ENCODE measurements at regions not wholly inside any gene's neighbourhood (a gene's known extent, or its start where the extent isn't known, plus 50 kb on each side); places are given as distances from the start of the nearest gene placed in this dataset.
"Not testable (repeated sequence)": the region's sequence is repeated elsewhere in the genome, so short reads cannot be mapped to it uniquely, and the experiment has no call there.

DNA sequence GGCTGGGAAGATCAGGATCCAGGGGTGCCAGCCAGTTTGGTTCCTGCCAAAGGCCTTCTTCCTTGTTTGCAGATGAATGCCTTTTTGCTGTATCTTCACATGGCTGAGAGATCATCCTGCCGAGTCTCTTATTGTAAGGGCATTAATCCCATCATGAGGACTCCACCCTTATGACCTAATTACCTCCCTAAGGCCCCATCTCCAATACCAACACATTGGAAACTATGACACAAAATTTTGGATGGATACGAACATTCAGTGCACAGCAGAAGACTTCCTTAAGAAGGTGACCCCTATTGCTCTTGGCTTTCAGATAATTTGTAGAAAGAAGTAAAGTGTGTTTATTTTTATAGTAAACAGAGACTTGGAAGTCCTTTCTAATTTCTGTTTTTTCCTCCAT, 1164.7 kb upstream of the CDH8 start:
- FAIRE-seq (no peak), DNase-seq (ENCODE audit: low spot score) (no peak)

DNA sequence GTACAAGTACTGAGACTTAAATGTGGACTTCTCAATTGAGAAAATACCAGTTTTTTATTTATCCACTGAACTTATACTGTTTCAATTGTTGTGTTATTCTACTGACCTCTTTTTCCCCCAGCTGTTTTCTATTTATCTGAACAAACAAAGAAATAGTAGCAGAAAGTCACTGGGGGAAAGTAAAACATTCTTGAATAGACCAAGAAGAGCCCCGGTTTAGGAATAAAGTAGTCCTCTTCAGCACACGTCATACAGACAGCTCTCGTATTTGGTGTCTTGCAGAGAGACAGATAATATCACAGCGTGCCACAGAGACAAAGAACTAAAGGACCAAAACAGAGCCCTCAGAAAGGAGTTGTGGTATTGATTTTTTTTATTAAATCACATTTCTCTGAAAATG, 1159.1 kb upstream of the CDH8 start:
- FAIRE-seq (no peak), DNase-seq (ENCODE audit: low spot score) (no peak)

DNA sequence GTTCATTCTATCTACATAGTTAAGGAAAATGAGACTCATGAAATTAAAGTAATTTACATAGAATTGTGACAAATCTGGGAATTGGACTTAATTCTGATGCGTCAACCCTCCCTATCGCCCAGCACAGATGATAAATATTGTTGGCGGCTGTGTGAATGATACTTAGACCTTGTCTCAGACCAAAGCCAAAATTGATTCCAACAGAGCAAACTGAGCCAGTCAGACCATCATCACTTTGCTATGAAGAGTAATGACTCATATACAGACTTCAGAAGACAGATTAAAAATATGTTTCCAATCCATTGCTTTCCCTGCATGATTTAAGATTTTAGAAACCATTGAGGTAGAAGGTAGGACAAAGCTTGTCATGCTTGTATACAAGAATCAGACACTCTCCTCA, 1156.7 kb upstream of the CDH8 start:
- DNase-seq (ENCODE audit: low spot score) (no peak), FAIRE-seq (no peak)

DNA sequence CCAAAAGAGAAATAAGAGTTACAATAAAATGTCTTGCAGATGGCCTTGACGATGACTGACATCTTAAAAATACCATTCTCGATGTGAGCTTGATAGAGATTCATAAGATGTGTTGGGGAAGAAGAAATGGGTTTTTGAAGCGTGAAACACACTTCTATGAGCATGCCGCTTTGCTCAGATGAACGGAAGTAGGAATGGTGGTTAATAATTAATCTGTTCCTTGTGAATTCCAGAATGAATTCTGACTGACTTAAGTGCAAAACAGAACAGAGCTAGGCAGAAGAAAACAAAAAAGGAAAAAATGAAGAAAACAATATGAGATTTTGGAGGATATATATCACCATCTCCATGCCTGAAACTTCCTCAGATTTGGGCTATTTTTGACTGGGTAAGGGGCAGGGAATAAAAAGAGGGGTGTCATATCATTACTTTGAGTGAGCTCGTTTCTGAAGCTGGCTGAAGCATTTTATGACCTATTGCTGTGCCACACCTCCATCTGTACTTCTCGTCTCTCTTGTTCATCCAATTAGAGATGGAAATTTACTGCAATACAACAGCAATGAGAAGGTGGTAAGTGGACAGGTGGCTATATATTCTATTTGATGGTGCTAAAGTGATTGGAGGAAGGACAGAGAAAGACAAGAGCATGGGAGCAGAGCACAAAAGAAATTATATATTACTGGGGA, 1152.0 kb upstream of the CDH8 start:
- DNase-seq (ENCODE audit: low spot score) (peak; percentile 14), FAIRE-seq (no peak)

DNA sequence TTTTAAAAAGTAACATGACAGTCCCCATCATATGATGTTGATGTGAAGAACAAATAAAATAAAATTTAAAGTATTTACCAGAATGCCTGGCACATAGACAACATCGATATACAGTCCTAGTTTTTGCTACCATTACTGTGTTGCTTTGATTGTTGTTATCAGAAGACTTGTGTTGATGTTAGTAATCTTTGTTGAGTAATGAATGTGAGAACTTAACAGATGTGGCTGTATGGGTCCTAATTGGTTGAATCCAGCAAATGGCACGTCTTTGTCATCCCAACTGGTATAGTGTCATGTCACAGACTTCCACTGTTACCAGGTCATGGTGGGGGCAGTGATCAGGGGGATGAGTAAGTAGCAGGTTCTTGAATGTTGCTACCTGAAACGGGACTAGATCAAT, 1151.4 kb upstream of the CDH8 start:
- FAIRE-seq (no peak), DNase-seq (ENCODE audit: low spot score) (no peak)

DNA sequence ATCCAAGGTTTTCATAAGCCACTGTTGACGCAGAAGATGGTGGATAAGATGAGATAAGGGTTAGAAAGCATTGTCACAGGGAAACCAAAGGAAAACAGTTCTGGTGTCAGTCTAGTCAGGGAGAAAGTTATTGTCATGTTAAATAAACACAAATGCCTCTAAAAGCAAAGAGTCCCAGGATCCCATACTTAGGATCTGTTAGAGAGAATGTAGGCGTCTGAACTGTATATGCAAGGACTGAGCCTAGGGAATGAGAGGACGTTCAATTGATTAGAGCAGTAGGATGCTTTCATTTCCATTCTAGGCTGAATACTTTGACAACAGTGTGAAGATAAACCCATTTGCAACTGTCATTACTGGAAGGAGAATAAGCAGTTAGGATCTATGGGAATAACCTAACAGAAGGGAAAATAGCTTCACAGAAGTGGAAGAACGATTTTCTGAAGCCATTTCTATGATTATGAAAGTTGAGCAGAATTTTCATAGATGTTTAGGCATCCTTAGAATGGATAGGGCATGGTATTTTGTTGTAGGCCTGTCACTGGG, 1149.1 kb upstream of the CDH8 start:
- DNase-seq (ENCODE audit: low spot score): no peak
- FAIRE-seq: no peak

DNA sequence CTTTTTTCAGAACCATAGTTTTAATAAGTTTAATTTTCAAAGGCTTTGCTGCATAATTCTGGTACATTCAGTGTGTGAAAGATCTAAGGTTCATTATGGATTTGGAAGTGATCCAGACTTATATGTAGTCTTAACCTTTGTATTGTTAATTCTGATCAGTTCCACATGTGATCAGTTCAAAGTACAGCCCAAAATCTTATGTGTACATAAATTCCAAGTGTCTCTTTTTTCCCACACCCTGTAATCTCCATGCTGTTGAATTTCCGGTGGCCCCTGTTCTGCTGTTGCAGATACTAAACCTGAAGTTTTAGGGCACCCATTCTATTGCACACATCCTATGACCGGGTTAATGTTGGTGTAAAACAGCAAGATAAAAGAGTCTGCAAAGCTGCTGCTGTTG, 1147.5 kb upstream of the CDH8 start:
- DNase-seq (ENCODE audit: low spot score) (no peak), FAIRE-seq (no peak)

DNA sequence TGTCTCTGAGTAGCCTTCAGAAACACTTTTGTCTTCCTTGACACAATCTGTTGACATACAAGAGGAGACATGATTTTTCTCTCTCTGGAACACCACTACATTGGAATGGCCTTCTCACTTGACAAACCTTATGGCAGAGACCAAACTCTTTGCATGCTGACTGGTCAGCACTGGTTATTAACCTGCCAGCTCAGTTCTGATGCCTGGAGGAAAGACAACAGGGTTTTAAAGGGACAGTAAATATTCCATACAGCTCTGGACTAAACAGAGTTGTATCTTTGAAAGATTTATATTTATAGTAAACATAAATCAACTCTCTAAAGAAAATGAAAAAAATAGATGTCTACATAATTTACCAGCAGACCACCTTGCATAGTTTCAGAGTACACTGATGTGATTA, 1139.1 kb upstream of the CDH8 start:
- no peak for DNase-seq (ENCODE audit: low spot score)
- FAIRE-seq: no peak

DNA sequence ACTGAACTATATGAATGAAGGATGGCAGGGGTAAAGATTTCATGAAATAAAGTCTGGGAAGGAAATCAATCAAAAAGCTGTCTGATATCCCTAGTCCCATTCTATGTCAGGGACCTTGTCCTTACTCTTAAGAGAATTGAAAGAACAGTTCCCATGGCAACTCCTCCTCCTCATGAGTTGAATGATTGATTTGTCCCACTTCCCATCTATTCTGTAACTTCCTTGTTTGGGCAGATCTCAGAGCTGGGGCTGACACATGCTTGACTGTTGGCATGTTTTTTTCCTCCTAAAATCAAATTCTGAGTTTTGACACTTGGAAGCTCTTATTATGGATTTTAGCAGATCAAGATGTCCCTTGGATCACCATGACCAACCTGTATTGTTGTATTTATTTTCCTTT, 1138.6 kb upstream of the CDH8 start:
- no peak for DNase-seq (ENCODE audit: low spot score)
- FAIRE-seq: no peak

DNA sequence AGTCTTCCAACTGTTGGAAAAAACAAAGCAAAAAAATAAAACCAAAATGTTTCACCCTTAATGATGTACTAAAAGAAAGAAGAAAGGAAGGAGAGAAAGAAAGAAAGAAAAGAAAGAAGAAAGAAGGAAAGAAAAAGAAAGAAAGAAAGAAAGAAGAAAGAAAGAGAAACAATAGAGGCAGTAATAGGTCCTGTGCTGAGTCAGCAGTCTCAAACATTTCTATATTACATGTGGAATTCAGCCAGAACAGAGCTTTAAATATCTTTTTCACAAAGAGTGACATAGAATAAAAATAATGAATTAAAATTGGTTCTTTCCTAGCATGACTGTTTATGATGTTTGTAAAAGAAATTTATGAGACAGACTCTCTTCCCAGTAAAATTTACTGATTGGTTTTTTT, 1135.3 kb upstream of the CDH8 start:
- no peak for DNase-seq (ENCODE audit: low spot score)
- no peak for FAIRE-seq

DNA sequence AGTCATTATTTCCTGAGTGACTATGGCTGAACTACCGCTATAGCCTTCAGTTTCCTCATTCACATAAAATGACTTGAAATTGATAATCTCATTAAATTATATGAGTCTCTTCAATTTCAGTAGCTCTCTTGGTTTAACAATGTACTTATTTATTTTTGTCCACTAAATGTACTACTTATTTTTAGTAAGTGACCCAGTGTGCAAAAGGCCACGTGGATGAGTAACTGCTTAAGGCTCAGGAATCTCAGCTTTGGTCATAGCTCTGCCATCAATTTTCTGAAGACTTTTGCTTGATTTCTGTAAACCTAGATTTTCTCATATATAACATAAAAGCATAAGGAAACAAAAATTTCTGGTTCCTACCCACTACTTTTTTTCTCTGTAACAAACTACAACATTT, 1132.9 kb upstream of the CDH8 start:
- DNase-seq (ENCODE audit: low spot score) (no peak), FAIRE-seq (no peak)

DNA sequence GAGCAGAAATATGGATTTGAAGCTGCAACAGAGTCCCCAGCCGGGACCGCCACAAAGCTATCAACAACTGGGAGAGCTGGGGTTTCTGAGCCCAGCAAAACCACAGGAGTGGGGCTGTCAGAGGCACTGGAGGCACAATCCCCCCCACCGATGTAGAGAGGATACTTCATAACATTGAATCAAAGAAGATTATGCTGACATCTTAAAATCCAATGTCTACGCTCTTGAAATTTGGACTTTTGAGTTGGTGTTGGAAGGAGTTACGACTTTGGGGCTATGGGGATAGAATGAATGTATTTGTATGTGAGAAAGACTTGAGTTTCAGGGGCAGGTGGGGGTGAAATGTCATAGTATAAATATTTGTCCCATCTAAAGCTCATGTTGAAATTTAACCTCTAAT, 1121.6 kb upstream of the CDH8 start:
- FAIRE-seq: no peak
- DNase-seq (ENCODE audit: low spot score): no peak

DNA sequence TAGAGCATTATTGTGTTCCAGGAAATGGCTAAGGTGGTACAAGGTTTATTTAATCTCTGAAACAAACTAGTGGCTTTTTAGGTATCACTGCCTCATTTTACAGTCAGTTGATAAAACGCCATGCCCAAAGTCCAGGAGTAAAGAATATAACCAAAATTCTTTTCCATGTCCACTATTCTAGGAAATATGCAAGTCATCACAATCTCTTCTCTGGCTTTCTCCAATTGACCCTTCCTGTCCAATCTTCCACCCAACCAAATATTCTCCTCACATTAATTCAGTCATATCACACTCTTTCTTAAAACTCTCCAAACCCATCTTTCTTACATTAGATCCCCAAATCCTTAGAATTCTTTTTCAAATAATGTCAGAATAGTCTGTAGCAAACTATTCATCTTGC, 1110.0 kb upstream of the CDH8 start:
- FAIRE-seq: no peak

DNA sequence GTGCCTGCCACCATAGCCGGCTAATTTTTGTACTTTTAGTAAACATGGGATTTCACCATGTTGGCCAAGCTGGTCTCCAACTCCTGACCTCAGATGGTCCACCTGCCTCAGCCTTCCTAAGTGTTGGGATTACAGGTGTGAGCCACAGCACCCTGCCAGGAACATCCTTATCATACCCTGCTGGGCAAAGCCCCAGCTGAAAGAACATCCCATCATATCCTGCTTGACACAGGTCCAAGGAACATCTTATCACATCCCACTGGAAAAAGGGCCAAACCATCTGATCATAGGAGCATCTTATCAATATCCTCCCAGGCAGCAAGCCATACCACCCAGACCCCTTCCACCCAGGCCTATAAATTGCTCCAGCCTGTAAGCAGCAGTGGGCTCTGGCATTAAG, 1109.2 kb upstream of the CDH8 start:
- no peak for DNase-seq (ENCODE audit: low spot score)
- FAIRE-seq: no peak

More for the DNA sequence above, 1110.0 kb upstream of the CDH8 start:
- no peak for DNase-seq (ENCODE audit: low spot score)

DNA sequence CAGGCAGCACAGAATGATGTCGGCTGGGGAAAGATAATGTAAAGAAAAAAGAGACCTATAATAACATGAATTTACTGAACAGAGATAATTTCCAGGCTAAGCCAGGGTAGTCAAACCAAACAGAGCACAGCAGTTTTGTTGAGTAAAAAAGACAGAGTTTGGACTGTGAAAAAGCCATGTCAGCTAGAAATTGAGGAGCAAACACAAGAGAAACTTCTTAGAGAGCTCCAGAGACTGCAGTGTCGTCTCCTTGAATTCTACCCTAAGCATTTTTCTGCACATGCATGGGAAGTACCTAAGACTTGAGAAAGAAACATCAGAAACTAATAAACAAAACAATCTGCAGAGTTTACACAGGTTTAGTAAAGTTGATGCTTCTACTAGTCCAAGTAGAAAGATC, 1098.8 kb upstream of the CDH8 start:
- DNase-seq (ENCODE audit: low spot score): no peak
- no peak for FAIRE-seq

DNA sequence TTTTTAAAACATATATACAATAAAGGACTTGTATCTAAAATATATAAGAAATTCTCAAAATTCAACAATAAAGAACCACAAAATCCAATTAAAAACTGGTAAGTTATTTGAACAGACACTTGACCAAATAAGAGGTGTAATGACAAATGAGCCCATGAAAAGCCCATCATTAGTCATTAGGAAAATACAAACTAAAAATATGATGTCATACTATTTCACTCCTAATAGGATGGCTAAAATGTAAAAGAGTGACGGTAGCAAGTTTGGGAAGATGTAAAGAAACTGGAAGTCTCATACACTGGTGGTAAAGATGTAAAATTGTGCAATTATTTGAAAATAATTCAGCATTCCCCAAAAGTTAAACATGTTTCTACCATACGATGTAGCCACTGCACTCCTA, 1095.3 kb upstream of the CDH8 start:
- DNase-seq (ENCODE audit: low spot score) (no peak), FAIRE-seq (no peak)

DNA sequence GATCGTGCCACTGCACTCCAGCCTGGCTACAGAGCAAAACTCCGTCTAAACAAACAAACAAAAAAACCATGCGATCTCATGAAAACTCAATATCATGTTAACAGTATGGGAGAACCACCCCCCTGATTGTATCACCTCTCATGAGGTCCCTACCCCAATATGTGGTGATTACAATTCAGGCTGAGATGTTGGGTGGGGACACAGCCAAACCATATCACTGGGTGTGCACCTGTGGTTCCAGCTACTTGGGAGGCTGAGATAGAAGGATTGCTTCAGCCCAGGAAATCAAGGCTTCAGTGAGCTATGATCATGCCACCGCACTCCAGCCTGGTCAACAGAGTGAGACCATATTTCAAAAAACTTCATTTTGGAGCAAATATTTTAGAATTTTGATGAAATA, 1094.7 kb upstream of the CDH8 start:
- DNase-seq (ENCODE audit: low spot score): no peak
- no peak for FAIRE-seq

DNA sequence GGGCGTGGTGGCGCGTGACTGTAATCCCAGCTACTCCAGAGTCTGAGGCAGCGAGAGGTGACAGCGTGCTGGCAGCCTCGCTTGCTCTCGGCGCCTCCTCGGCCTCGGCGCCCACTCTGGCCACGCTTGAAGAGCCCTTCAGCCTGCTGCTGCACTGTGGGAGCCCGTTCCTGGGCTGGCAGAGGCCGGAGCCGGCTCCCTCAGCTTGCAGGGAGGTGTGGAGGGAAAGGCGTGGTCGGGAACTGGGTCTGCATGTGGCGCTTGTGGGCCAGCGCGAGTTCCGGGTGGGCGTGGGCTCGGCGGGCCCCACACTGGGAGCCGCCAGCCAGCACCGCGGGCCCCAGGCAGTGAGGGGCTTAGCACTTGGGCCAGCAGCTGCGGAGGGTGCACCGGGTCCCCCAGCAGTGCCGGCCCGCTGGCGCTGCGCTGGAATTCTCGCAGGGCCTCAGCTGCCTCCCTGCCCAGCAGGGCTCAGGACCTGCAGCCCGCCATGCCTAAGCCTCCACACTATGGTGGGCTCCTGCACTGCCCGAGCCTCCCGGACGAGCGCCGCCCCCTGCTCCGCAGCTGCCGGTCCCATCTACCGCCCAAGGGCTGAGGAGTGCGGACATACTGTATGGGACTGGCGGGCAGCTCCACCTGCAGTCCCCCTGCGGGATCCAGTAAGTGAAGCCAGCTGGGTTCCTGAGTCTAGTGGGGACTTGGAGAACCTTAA, 1093.3 kb upstream of the CDH8 start:
- FAIRE-seq (no peak), DNase-seq (ENCODE audit: low spot score) (no peak)

DNA sequence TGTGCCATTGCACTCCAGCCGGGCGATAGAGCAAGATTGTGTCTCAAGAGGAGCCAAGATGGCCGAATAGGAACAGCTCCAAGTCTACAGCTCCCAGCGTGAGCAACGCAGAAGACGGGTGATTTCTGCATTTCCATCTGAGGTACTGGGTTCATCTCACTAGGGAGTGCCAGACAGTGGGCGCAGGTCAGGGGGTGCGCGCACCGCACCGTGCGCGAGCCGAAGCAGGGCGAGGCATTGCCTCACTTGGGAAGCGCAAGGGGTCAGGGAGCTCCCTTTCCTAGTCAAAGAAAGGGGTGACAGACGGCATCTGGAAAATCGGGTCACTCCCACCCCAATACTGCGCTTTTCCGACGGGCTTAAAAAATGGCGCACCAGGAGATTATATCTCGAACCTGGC, 1083.7 kb upstream of the CDH8 start:
- not testable (repeated sequence) for DNase-seq (ENCODE audit: low spot score); FAIRE-seq

DNA sequence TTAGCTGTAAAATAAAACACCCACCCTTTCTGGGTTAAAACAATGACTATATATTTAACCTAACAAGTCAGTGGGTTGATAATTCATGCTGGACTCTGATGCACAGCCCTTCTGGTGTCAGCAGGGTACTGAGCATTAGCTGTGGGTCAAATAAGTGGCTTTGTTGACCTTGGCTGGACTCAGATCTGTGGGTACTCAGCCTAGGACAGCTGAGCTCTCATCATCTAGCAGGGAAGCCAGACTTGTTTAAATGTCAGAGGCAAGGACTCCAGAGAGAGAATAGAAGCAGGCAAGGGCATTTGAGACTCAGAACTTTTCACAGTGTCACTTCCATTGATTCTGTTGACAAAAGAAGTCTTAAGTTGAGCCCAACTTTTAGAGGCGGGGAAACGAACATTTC, 1063.8 kb upstream of the CDH8 start:
- FAIRE-seq (no peak), DNase-seq (ENCODE audit: low spot score) (no peak)

DNA sequence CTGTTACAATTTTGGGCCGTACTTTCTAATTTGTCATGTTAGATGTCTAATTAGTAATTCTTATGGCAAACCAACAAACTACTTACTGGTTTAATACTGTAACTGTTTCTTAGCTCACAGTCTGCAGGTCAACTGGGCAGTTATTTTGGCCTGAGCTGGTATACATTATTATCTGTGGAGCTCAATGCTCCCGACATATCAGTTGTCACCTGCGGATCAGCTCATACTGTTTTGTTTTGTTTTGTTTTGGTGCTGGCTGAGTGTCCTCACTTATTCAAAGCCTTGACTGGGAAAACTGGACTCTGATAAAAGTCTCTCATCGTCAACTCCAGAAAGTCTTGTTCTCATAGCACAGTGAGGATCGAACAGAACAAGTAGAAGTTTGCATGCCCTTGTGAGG, 1060.6 kb upstream of the CDH8 start:
- FAIRE-seq: no peak
- no peak for DNase-seq (ENCODE audit: low spot score)

DNA sequence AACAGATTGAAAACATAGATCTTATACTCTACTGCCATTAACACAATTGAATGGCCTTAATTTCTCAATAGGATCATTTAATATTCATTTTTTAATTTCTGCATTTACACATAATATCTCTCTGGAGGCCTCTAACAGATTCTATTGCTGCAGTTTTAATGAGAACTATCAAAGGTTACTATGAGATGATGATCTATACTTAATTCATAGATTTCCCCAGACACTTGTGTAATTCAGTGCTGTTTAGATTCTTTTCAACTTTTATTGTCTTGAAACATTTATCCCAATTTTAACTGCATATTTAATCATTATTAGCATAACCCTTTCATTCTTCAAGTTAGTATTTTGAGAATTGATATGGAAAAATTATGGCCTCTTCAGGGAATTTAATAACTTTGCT, 1056.5 kb upstream of the CDH8 start:
- FAIRE-seq (no peak), DNase-seq (ENCODE audit: low spot score) (no peak)

DNA sequence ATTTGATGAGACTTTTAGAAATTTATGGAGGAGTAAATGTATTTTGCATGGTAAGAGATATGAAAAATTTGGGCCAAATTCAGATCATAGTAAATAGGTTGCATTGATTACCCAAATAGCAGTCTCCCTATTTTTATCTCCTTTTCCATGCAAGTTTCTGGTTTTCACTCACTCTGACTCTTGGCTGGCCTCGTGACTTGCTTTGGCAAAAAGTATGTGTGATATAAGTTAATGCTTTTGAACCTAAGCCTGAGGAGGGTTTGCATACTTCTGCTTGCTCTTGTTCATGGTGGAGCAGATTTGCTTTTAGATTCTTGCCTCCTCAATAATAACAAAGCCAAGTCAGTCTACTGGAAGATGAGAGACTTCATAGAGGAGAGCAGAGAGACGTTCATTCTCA, 1045.9 kb upstream of the CDH8 start:
- FAIRE-seq: no peak
- no peak for DNase-seq (ENCODE audit: low spot score)
